Choroid plexus epithelial cell (primary cell): ENCODE measurements at regions not wholly inside any gene's neighbourhood (a gene's known extent, or its start where the extent isn't known, plus 50 kb on each side); places are given as distances from the start of the nearest gene placed in this dataset.

ENCODE experiments used
- DNase-seq: peaks from one replicate; pipeline ENCODE4 v3.0.0-alpha.2; 2010; ENCODE audit warnings: low read depth
- H3K4me3 ChIP-seq: 2 replicates; pipeline ENCODE4 v1.5.1; 2011; ENCODE audit warnings: low read depth, mild to moderate bottlenecking, control low read depth, low read length, moderate library complexity
- CTCF ChIP-seq: conservative IDR thresholded peaks from 2 replicates; pipeline ENCODE4 v1.5.1; 2011; ENCODE audit warnings: low read depth, mild to moderate bottlenecking, control low read depth, inconsistent platforms, low read length, moderate library complexity

- DNase-seq = no peak
- TF ChIP-seq CTCF = no peak
- no peak overlapping the region for H3K4me3 ChIP-seq
Measured at GRCh38 chr3:109918740-109919139, 581.4 kb upstream of the DPPA4 start.

GRCh38 chr3:109920749-109921148 lies 583.4 kb upstream of the DPPA4 start:
- no peak for DNase-seq
- no peak for TF ChIP-seq CTCF

GRCh38 chr3:109921509-109921908 lies 584.2 kb upstream of the DPPA4 start:
- DNase-seq = no peak
- H3K4me3 ChIP-seq = no peak overlapping the region
- no peak for TF ChIP-seq CTCF

More at GRCh38 chr3:109920749-109921148, 583.4 kb upstream of the DPPA4 start:
- no peak overlapping the region for H3K4me3 ChIP-seq

GRCh38 chr3:109922856-109923255 lies 585.5 kb upstream of the DPPA4 start:
- TF ChIP-seq CTCF = no peak
- H3K4me3 ChIP-seq = no peak overlapping the region
- DNase-seq = no peak

GRCh38 chr3:109923431-109923830 lies 586.1 kb upstream of the DPPA4 start:
- no peak overlapping the region for H3K4me3 ChIP-seq
- no peak for DNase-seq
- no peak for TF ChIP-seq CTCF

- no peak for DNase-seq
- no peak for TF ChIP-seq CTCF
- no peak overlapping the region for H3K4me3 ChIP-seq
Measured at GRCh38 chr3:109924196-109924595, 586.9 kb upstream of the DPPA4 start.

GRCh38 chr3:109926376-109926775 lies 589.0 kb upstream of the DPPA4 start:
- no peak overlapping the region for H3K4me3 ChIP-seq
- DNase-seq = no peak
- no peak for TF ChIP-seq CTCF
